Skin epidermis (tissue), 12 donors: ENCODE measurements at regions not wholly inside any gene's neighbourhood (a gene's known extent, or its start where the extent isn't known, plus 50 kb on each side); places are given as distances from the start of the nearest gene placed in this dataset.
"Not testable (repeated sequence)": the region's sequence is repeated elsewhere in the genome, so short reads cannot be mapped to it uniquely, and the experiment has no call there.

ENCODE experiments used
- H3K27ac ChIP-seq, 21 experiments: fragments of 200-600 bp; sonication (generic) in 11 of 21; one replicate each; pipeline ENCODE4 v1.5.0; 2020; ENCODE audit warnings: mild to moderate bottlenecking in 3 of 21, inconsistent platforms in 2 of 21, moderate library complexity in 2 of 21
- H3K4me3 ChIP-seq, 7 experiments: fragments of 200-600 bp; sonication (generic) in 2 of 7; one replicate each; pipeline ENCODE4 v1.5.0; 2020; ENCODE audit warnings: inconsistent platforms in 2 of 7, mild to moderate bottlenecking in 2 of 7, moderate library complexity in 1 of 7

DNA sequence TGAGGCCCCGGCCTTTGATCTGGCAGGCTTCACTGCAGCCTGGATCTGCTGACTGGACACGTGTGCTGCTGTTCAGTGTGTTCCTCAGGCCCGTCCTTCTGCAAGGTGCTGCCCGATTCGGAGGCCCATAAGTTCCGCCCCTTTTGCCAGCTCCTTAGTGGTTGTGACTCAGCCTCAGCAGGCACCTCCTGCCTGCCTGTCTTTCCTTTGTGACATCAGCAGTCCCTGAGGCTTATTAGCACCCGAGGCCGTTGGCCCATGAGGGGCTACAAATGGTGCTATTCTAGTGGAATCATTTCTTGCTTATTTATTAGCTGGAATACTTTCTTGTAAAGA is 75.4 kb upstream of the FAN1 start:
- not testable (repeated sequence) for H3K27ac ChIP-seq, H3K4me3 ChIP-seq

GRCh38 chr15:30830961-30831360 is 72.8 kb upstream of the FAN1 start:
- Histone ChIP-seq H3K4me3 (no peak overlapping the region), H3K27ac (no peak overlapping the region)

DNA sequence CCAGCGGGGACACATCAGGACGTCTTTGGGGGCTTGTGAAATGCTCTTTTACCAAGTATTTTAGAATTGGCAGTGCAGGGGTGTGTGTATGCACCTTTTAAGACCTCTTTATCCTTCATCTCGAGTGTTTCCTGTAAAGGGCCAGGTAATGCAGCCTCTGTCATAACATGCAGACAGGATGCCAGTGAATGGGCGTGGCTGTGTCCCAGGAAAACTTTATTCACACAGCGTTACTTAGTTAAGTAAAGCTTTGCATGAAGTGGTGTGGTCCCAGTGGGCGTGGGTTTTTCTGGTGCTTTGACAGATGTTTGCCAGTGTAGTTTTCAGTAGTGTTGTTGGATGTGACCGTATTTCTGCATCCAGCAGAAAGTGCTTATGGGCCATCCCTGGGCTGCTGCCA is 70.3 kb upstream of the FAN1 start:
- H3K4me3 ChIP-seq, H3K27ac ChIP-seq: not testable (repeated sequence)

- not testable (repeated sequence) for H3K4me3 ChIP-seq
- H3K27ac ChIP-seq, result peak overlapping the region in 1 of 21 experiments; percentile 24
Measured at GRCh38 chr15:30841639-30842038, 62.1 kb upstream of the FAN1 start.

GRCh38 chr15:30842798-30843472 is 60.8 kb upstream of the FAN1 start:
- H3K27ac ChIP-seq, H3K4me3 ChIP-seq: not testable (repeated sequence)

- H3K27ac ChIP-seq, H3K4me3 ChIP-seq: not testable (repeated sequence)
Measured at GRCh38 chr15:30845536-30845935, 58.2 kb upstream of the FAN1 start.
